ENCODE measurements at regions not wholly inside any gene's neighbourhood (a gene's known extent, or its start where the extent isn't known, plus 50 kb on each side); places are given as distances from the start of the nearest gene placed in this dataset.

DNA sequence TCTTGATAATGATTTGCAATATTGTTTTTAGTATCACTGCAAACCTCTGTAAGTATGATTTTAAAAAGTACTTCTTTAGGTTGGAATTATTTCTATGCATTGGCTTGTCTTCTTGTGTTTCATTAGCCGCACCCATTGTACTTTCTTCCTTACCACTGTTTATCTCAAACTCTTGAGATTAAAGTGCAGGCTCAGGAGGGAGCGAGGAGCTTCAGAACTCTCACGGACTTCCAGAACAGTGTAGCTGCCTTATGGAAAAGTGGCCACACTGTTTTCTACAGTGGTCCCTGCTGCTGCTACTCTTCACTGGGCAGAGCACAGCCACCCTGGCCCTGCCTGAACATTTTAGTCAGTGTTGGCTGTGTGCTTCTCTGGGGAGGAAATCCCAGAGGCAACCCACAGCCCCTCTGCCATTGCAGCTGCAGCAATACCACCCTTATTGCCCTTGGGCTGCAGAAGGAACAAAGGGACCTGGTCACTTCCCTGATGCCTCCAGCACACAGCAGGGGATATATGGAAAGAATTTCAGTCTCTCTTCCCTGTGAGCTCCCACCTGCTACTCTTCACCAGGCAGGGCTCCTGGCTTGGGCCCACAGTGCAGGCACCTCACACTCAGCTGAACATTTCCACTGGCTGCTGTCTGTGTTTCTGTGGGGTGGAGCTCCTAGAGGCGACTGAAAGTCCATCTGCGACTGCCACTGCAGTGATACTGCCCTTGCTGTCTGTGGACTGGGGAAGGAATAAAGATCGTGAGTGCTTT, 91.7 kb upstream of the MAP3K4 start:
- no peak for DNase-seq

DNA sequence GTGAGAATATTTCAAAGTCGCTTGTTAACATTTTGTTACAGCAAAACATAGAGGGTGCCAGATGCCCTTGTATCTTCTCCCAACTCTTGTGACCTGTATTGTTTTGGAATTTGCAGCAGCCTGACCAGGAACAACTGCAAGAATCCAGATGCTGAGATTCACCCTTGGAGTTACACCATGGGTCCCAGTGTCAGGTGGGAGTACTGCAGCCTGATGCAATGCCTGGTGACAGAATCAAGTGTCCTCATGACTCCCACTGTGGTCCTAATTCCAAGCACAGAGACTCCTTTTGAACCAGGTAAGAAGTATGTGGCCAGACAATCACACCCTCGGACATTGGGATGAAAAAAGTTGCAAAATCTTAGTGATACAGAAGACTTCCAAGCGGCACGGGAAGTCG, 79.6 kb upstream of the MAP3K4 start:
- DNase-seq, result no peak

DNA sequence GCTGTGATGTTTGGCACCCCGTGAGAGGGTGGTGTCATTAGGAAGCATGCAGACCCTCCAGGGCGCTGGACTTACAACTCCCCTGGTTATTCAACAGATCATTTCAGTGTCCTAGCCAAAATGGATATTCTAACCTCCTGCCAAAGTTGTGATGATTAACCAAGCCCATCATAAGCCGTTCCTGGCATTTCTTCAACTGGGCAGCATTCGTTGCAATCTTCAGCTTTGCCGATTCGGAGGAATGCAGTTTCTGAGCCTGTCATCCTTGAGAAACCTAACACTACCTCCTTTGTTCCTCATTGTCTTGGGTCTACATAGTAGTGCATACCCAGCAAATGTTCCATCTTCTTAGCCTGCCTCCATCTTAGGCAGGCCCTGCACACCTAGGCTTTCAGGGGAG, 79.2 kb upstream of the MAP3K4 start:
- DNase-seq, result no peak

DNA sequence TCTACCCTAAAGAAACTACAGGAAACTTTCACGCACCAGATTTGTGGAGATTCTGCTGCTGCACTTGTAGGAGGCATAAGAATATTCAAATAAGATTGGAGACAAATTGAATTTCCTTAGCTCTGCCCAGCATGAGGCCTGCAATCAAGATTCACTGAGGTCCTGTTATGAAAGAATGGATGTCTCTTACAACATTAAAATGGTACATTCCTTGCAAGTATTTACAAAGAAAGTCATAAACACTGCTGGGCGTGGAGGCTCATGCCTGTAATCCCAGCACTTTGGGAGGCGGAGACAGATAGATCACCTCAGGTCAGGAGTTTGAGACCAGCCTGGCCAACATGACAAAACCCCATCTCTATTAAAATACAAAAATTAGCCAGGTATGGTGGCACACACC, 74.0 kb upstream of the MAP3K4 start:
- DNase-seq, result no peak

DNA sequence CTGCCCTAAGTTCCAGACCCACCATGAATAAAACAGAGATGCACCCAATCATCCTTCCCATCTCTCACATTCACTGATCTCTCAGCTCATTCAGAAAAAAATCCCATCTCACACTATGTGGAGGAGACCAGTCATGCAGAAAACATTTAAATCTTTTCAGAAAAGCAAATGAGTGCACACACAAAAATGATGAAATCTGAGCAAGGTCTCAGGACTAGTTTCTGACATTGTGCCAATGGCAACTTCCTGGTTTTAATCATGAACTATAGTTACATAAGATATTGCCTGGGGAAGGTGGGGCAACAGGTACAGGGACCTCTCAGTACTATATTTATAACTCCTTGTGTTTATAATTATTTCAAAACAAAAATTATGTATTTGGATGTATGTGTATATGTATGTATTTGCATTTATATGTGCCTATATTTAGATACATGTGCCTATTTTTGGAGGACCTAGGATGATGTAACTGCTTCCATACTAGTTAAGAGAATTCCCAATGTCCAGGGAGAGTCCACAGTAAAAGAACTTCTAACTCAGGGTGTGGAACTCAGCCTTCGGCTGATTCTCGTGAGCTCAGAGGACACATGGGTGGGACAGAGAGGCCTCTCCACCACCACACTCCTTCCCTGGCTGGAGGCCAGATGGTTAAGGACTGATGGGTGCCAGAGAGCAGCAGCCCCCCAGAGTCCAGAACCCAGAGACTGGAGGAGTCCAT, 71.7 kb upstream of the MAP3K4 start:
- no peak for DNase-seq

DNA sequence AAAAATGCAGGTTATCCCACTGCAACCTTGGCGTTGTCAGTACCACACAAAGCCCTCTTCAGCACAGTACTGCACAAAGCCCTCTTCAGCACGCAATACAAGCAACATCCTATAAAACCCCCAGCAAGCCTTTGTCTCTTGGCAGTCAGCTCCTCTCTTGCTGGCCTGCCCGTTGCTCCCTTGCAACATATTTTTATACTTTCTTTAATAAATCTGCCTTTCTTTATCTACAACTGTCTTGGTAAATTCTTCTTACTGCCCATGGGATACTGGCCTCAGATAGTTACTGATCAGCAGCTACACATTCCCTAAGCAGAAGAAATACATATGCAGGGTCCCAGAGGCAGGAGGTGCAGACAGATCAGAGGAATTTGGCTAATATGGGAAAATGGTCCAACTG, 70.5 kb upstream of the MAP3K4 start:
- no peak for DNase-seq

DNA sequence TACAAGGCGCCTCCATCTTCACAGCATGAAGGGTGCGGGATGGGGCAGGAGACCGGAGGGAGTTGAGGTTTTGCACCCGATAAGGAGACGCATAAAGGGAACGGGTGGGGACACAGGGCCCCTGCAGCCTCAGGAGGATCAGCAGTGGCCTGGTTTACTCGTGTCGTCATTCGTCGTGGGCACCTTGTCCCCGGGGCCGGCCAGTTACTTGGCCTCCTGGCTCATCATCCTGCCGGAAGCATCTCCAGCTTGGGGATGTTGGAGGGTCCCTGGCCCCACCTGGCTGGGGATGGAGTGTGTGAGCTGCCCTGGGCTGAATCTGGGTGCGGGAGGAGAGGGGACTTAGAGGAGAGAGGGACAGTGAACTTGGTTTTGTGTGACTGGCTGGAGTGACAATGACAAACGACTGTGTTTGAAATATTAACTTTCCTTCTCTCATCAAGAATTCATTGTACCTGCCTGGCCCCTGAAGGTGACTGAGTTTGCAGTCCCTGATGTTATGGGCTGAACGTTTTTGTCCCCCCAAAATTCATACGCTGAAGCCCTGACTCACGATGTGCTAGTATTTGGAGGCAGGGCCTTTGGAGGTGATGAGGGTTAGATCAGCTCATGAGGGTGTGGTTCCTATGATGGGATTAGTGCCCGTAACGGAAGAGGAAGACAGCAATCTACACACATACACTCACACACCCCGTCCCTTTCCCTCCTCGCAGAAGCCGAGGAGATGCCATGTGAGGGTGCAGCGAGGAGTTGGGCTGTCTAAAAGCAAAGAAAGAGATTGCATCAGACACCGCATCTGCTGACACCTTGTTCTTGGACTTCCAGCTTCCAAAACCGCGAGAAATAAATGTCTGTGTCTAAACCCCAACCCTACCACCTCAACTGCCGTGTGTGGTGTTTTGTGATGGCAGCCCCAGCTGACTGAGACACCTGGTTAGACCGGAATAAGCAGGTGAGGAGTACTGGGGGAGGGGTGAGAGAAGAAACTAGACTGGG, 65.0 kb upstream of the MAP3K4 start:
- DNase-seq, result no peak

DNA sequence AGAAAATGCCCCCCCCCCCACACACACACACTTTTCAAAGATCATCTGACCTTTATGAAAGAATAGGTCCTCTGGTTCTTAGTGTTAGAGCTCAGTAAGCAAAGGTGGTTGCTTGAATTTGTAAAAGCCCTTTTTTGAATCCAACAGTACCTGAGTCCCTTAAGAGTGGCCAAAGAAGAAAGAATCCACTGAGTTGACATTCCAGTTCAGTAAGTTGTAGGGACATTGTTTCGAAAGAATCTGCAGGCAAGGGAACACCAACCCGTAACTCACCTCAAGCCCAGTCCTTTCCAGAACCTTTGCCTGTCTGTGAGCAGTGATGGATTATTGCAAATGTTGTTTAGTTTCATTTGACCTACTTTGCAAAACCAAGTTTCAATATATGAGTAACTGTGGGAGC, 64.2 kb upstream of the MAP3K4 start:
- DNase-seq, result no peak

DNA sequence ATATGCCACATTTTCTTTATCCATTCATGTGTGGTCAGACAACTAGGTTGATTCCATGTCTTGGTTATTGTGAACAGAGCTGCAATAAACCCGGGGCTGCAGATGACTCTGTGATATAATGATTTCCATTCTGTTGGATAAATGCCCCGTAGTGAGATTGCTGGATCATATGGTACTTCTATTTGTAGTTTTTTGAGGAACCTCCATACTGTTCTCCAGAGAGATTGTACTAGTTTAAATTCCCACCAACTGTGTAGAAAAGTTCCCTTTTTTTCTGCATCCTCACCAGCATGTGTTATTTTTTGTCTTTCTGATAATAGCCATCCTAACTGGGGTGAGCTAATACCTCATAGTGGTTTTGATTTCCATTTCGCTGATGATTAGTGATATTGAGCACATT, 62.2 kb upstream of the MAP3K4 start:
- no peak for DNase-seq

DNA sequence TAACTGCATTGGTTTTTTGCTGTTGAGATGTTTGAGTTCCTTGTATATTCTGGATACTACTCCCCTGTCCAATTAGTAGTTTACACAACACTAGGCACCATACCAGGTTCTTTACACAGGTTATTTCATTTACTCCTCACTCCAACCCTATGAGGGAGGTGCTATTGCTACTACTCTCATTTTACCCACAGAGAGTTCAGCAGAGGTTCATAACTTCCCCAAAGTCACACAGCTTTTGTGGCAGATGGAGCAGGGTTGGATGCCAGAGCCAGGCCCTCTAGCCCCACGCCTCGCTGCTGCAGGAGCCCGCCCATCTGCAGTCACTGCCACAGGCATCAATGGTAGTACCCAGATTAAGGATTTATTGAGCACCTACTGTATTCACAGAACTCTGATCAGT, 61.7 kb upstream of the MAP3K4 start:
- no peak for DNase-seq

DNA sequence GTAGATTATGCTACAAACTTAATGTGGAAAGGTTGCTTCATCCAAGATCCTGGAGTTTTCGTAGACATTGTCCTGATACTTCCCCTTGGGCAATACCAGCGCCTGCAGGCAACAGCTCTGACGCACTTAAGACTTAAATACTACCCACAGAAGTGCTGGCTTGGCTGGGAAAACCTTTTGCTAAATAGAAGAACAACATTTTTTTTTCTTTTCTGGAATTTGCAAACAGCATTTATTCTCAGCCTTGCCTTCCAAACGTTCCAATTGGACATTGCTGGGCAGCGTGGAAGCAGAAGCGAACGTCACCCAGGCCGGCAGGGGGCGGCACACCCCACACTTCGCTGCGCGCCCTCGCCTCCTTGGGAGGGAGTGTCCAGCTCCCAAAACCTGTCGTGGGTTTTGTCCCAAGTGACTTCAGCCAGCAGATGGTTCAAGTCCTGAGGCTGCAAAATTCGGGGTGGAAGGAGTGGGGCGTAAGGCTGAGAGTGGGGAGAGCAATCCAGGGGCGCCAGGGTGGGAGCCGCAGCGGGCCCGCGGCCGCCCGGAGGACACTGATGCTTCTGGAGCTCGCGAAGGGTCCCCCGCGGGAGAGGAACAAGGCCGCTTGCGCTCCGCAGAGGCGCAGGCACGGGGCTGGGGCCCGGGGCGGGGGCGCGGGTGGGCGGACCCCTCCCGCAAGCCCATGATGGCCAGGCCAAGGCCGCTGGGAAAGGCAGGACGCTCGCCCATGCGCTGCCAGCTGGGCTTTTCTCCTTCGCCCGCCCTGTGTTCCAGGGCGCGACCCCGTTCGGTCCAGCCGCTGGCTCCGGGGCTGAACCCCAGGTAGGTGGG, 60.8 kb upstream of the MAP3K4 start:
- DNase-seq, result peak; percentile 48

DNA sequence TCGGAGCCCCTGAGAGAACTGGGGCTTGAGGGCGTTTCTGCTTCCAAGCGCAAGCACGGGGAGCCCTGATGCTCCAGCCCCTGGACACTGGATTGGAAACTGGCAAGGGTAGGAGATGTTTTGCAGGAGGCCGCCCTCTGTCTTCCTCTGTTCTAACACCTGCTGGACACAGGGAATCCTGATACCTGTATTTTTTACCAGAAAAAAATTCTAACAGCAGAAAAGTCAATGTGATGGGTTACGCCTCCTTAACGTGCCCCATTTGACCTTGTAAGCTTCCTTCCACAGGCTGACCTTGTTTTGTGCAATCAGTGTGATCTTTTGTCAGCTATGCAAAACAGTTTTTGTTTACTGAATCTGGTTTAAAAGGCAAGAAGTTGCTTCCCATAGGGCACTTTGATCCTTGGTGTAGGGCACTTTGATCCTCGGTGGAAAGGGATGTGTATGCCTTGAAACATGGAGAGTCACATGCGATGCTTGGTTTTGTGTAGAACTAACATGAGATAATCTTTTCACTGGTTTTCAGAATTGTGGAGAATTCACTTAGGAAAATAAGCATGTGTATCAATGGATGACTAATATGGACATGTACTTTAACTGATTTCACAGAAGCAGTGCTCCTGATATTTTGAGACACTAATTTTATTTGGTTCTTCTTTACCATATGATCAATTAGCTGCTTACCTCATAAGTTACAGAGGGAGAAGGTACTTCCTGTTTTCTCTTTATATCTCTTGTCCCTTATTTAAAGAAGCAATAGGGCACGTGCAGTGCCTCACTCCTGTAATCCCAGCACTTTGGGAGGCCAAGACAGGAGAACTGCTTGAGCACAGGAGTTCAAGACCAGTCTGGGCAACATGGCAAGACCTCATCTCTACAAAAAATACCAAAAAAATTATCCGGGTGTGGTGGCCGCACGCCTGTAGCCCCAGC, 59.9 kb upstream of the MAP3K4 start:
- no peak for DNase-seq

DNA sequence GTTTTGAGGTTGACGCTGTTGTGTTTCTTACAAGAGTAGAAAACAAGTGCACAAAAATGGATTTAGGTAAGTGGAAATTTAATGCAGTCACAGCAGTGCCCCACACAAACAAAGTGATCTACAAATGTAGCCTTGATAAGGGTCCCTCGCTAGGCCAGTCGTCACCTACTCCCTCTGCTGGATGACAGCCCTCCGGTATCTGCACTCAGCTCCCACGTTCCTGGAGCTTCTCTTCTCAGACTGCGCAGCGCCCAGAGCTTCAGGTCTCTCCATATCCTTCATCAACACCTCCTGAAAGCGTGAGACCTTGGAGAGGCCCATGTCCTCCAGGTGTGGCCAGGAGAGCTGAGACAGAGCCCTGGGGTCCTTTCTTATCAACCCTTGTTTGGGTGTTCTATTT, 58.3 kb upstream of the MAP3K4 start:
- DNase-seq, result no peak

DNA sequence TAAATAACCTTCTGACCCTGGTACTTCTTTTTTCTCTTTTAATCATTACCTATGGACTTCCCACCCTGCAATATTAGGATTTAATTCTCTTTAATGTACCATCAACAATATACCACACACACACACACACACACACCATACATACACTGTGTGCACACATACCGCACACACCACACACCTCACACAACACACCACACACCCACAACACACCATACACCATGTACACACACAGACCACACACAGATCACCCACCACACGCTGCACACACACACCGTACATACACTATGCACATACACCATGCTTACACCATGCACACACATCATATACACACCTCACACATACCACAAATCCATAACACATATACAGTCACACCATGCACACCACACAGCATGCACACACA, 57.4 kb upstream of the MAP3K4 start:
- no peak for DNase-seq

DNA sequence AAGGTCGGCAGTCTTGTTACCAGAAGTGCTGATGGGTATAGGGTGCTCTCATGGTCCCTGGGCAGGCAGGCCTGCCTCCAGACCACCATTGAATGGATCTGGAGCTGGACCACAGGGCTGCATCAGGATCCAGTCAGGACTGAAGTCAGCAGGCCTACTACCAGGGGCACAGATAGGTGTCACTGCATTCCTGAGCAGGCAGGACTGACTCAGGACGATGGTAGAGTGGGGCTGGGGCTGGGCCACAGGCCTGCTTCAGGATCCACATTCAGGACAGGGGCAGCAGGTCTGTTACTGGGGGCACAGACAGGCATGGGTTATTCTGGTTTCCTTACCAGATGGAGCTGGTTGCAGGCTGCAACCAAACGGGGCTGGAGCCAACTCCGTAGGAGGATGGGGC, 51.4 kb upstream of the MAP3K4 start:
- no peak for DNase-seq

Data from NCI-H774 (cell line).